GM18519 (cell line): ENCODE measurements at regions not wholly inside any gene's neighbourhood (a gene's known extent, or its start where the extent isn't known, plus 50 kb on each side); places are given as distances from the start of the nearest gene placed in this dataset.
"Not testable (repeated sequence)": the region's sequence is repeated elsewhere in the genome, so short reads cannot be mapped to it uniquely, and the experiment has no call there.

Experiments
- ATAC-seq: cut with Tn5 transposase; IDR thresholded peaks from one replicate; pipeline ENCODE4 v1.9.1; 2021; ENCODE audit warnings: mild to moderate bottlenecking, moderate library complexity; ENCODE audit not compliant: unreplicated experiment, low FRiP score

GRCh38 chr21:17128132-17128531 lies 384.7 kb upstream of the CXADR start:
- ATAC-seq, result no peak

GRCh38 chr21:17139159-17139558 lies 373.7 kb upstream of the CXADR start:
- not testable (repeated sequence) for ATAC-seq

- no peak for ATAC-seq
These were observed 373.1 kb upstream of the CXADR start for GRCh38 chr21:17139696-17140095.

GRCh38 chr21:17146426-17146825 lies 366.4 kb upstream of the CXADR start:
- ATAC-seq, result no peak

- ATAC-seq, result no peak
These were observed 353.1 kb upstream of the CXADR start for GRCh38 chr21:17159697-17160096.

- ATAC-seq, result no peak
These were observed 327.2 kb upstream of the CXADR start for GRCh38 chr21:17185674-17186073.

GRCh38 chr21:17189963-17190362 lies 322.9 kb upstream of the CXADR start:
- no peak for ATAC-seq

GRCh38 chr21:17191346-17191993 lies 321.4 kb upstream of the CXADR start:
- no peak for ATAC-seq

GRCh38 chr21:17195351-17195750 lies 317.5 kb upstream of the CXADR start:
- ATAC-seq, result no peak

GRCh38 chr21:17195976-17196375 lies 316.9 kb upstream of the CXADR start:
- ATAC-seq, result no peak

- no peak for ATAC-seq
These were observed 316.2 kb upstream of the CXADR start for GRCh38 chr21:17196623-17197022.

GRCh38 chr21:17197996-17198395 lies 314.8 kb upstream of the CXADR start:
- ATAC-seq, result no peak

- no peak for ATAC-seq
These were observed 312.6 kb upstream of the CXADR start for GRCh38 chr21:17200250-17200649.

GRCh38 chr21:17201741-17202260 lies 311.0 kb upstream of the CXADR start:
- no peak for ATAC-seq

- ATAC-seq, result no peak
These were observed 298.0 kb upstream of the CXADR start for GRCh38 chr21:17214801-17215200.

- ATAC-seq, result not testable (repeated sequence)
These were observed 293.8 kb upstream of the CXADR start for GRCh38 chr21:17219050-17219449.

- ATAC-seq, result no peak
These were observed 281.7 kb upstream of the CXADR start for GRCh38 chr21:17231124-17231523.

- no peak for ATAC-seq
These were observed 281.1 kb upstream of the CXADR start for GRCh38 chr21:17231771-17232170.

- no peak for ATAC-seq
These were observed 274.4 kb upstream of the CXADR start for GRCh38 chr21:17238468-17238867.

GRCh38 chr21:17250778-17251241 lies 262.0 kb upstream of the CXADR start:
- ATAC-seq, result no peak

- no peak for ATAC-seq
These were observed 255.1 kb upstream of the CXADR start for GRCh38 chr21:17257784-17258183.

- ATAC-seq, result no peak
These were observed 248.7 kb upstream of the CXADR start for GRCh38 chr21:17264182-17264581.
